GM19239 (cell line): ENCODE measurements at regions not wholly inside any gene's neighbourhood (a gene's known extent, or its start where the extent isn't known, plus 50 kb on each side); places are given as distances from the start of the nearest gene placed in this dataset.

Experiments
- DNase-seq: peaks from one replicate; pipeline ENCODE4 v3.0.0; 2011; ENCODE audit warnings: low spot score; ENCODE audit not compliant: insufficient read length
- FAIRE-seq: peaks from 2 replicates; lab custom pipeline; 2011; peaks lifted over from hg19 to GRCh38; lab: Jason Lieb, UNC

- DNase-seq (no peak), FAIRE-seq (no peak)
Measured at GRCh38 chr11:26062660-26063059, 269.3 kb upstream of the ANO3 start.

GRCh38 chr11:26063915-26064314, 268.0 kb upstream of the ANO3 start:
- FAIRE-seq, result no peak
- no peak for DNase-seq

DNA sequence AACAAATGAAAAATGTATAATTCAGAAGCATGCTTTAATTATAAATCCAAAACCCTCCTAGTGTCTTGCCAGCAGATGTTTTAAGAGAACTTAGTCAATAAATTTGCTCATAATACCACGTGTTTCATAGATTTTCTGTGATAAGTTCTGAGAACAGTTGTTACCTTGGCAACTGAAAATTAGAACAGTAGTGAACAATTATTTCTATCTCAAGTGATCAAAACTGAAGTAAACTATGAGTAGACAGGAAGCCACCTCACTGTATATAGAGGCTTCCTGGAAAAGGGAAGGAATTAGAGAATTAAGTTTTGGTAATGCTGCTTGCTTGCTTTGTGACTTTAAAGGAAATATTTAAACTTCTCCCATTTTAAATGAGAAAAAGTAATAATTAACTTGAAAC, 266.0 kb upstream of the ANO3 start:
- no peak for FAIRE-seq
- no peak for DNase-seq

GRCh38 chr11:26070714-26071380, 261.1 kb upstream of the ANO3 start:
- no peak for FAIRE-seq
- DNase-seq, result no peak

DNA sequence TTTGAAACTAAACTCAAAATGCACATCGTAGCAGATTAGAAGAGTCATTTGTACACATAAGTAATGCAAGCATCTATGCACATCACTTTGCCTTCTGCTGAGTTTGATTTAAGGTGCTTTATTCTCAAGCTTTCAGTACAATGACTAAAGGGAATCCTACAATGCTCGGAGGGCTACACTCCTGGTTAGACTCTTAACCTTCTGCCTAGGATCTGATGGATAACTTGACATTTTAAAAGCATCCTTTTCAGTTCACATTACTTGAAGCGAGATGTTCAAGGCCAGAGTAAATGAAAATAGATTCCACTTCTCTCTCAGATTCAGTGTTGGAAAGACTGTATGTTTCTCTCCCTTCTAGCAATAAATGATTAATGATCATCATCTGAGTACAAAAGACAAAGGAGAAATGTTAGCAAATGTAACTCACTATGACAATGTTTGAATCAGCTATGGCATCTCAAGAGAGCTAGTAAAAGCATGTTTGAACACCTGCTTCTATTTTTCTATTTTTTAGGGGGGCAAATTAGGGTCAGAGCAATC, 259.2 kb upstream of the ANO3 start:
- DNase-seq, result no peak
- FAIRE-seq, result no peak

DNA sequence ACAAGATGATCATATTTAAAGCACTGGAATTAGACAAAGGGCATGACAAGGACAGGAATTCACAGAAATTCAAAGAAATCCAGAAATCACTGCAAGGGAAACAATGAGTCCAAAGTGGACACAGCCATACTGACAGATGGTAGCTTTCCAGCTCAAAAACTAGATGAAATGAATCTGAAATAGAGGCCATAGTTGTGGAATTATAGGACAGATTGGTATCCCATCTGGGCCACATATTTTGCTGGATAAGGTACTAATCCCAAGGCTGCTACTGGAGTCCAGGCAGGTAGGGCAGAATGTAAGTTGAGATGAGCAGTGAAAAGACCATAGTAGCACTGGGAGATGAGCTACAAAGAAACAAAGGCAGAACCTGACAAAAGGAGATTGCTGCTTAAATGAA, 258.3 kb upstream of the ANO3 start:
- no peak for FAIRE-seq
- DNase-seq, result no peak

DNA sequence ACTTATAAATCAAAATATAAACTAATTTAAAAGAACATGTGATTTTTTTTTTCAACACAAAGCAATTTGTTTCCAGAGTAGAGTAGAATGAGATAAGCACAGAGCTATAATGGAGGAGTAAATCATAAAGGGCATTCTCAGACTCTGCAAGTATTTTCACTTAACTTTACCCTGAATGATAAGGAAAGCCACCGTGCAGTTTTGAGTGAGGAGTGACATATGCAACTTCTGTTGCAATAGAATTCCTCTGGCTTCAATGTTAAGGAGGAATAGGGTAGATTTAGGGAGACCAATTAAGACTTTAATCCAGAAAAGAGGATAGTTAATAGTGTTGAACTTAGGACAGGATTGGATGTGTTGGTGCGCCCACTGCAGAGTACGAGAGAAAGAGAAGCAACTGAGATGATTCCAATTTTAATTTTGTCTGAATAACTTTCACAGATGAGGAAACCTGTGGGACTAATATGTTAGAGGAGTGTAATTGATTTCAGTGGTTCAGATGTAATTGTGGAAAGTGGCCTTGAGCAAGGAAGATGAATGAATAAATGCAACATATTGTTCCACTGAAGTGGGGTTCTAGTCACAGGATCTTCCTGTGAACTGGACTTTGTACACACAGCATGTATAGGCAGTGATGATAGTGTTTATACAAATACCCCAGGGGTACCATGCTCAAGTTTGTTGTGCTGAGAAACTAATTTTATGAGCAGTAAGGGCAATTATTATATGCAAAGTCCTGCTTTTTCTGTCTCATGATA, 255.5 kb upstream of the ANO3 start:
- FAIRE-seq, result no peak

DNA sequence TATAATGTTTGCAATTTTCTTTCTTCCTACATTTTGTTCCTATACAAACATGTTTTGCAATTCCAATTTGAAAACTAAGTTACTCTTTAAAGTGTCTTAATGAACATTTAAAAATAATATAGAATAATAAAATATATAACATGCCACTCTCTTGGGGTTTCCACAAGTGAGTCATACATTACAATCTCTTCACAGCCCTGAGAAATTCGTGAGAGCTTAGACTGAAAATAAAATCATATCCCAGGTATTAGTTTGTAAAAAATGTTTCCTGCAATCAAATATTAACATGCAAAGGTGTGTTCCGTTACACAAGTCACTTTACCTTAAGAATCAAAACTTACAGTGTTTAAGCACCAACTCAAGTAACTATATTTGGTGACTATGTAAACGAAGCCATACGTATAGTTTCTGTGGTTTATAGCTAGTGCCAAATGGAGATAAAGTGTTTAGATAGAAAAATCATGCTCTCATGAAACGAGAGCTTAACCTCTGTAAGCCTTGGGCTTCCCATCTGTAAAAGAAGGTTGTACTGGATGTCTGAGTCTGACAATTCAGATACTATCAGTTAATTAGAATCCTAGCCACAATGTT, 253.6 kb upstream of the ANO3 start:
- FAIRE-seq, result peak; percentile 66
- no peak for DNase-seq

More for the DNA sequence above, 255.5 kb upstream of the ANO3 start:
- no peak for DNase-seq

DNA sequence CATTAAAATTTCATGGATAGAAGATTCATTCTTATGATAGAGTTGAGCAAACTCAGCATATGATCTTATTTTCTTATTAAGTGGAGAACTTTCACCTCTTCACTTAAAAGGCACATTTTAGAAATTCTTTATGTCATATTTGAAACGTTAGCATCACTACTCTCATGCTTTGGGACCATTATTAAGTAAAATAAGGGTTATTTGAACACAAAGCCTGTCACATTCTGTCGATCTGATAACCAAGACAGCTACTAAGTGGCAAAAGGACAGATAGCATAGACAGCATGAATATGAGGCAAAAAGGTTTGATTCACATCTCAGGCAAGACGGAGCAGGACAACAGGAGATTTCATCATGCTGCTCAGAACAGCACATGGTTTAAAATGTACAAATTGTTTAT, 247.6 kb upstream of the ANO3 start:
- DNase-seq (no peak), FAIRE-seq (no peak)

DNA sequence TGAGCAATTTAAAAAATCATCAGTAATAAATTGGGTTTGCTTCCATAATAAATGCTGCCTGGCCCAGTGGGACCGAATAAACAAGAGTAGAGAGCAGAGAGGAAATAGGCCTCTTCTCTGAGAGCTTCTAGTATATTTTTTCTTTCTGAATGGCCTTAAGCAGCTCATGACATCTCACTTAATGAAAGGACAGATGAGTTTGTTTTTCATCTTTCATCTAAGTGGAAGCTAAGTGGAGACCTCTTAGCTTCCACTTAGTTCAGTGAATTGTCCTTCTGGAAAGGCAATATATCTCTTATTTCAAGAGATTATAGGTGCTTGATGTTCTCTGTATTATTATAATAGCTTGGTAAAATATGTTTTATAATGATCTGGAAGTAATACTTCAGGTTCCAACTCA, 245.9 kb upstream of the ANO3 start:
- DNase-seq, result no peak
- FAIRE-seq, result no peak

- FAIRE-seq, result peak; percentile 85
- no peak for DNase-seq
Measured at GRCh38 chr11:26087120-26087935, 244.6 kb upstream of the ANO3 start.

DNA sequence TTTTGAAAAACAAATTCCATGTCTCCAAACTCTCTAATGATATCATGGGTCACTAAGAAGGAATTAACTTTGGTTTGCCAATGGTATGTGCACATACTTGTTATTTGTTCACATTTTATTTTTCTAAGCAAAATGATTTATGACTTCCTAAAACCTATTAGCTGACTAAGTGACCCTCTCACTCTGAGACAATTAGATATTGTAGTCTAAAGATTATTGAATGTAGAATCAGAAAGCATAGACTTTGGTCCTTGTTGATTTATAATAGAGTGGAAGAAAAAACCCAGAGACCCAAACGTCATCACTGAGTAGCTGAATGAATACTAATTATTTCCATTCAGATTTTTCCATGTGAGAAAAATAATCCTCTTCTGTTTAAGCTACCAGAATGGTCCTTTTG, 243.5 kb upstream of the ANO3 start:
- no peak for FAIRE-seq
- no peak for DNase-seq

DNA sequence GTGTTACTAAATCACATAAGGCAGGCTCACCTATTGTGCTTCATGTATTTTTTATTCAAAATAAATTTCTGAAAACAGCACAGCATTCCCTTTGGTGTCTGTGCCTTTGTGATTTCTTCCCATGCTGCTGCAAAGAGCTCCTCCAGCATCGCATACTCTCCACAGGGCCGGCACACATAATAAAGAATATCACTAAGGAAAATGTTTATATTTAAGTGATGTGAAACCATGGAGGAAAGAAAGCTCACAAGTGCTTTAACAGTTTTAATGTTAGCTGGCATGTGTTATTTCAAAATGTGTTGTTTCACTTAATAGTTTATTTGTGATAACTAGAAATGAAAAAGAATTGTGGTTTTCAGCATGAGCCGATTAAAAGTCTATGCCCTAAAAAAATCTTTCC, 241.3 kb upstream of the ANO3 start:
- peak; percentile 69 for FAIRE-seq
- DNase-seq, result no peak

DNA sequence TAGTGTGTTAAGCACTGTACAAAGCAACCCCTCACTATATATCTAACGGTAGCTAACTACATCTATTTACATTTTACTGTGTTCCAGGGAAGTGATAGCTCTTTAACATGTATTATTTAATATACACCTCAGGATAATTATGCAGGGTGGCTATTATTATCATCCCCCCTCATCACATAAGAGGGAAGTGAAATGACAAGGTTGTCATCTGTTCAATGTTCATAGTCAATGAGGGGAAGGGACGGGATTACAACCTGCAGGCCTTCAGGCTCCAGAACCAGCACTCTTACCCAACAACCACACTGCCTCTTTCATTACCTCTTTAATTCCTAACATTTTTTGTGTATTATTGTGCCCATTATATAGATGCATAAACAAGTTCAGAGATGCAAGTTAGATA, 238.7 kb upstream of the ANO3 start:
- FAIRE-seq (no peak), DNase-seq (no peak)

GRCh38 chr11:26095340-26095739, 236.6 kb upstream of the ANO3 start:
- FAIRE-seq (no peak), DNase-seq (no peak)

- FAIRE-seq, result no peak
- no peak for DNase-seq
Measured at GRCh38 chr11:26096451-26096850, 235.5 kb upstream of the ANO3 start.

DNA sequence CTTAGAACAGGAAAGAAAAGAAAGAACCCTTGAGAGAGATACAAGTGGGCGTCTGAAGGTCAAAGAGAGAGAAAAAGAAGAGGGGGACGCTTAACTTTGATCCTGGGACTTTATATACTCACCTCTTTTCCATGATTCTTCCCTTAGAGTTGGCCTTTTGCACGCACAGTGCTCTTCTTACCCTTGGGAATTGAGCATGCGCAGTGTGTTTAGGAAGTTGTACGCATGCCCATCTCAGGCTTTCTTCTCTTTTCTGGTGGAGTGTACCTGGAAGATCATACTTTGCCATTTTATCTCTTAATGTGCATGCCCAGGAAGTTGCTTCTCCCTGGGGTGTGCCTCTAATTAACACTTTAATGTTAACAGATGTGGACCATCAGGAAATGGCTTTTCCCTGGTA, 229.6 kb upstream of the ANO3 start:
- FAIRE-seq, result no peak
- DNase-seq, result no peak

DNA sequence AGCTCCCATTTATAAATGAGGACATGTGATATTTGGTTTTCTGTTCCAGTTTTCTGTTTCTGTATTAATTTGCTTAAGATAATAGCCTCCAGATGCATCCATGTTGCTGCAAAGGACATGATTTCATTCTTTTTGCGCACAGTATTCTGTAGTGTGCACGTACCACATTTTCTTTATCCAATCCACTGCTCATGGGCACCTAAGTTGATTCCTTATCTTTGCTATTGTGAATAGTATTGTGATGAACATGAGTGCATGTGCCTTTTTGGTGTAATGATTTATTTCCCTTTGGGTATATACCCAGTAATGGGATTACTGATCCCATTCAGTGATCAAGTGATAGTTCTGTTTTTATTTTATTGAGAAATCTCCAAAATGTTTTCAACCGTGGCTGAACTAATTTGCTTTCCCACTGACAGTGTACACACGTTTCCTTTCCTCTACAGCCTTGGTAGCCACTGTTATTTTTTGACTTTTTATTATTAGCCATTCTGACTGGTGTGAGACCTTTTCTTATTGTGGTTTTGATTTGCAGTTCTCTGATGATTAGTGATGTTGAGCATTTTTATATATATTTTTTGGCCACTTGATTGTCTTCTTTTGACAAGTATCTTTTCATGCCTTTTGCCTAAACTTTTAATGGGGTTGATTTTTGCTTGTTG, 226.0 kb upstream of the ANO3 start:
- FAIRE-seq (no peak), DNase-seq (no peak)

DNA sequence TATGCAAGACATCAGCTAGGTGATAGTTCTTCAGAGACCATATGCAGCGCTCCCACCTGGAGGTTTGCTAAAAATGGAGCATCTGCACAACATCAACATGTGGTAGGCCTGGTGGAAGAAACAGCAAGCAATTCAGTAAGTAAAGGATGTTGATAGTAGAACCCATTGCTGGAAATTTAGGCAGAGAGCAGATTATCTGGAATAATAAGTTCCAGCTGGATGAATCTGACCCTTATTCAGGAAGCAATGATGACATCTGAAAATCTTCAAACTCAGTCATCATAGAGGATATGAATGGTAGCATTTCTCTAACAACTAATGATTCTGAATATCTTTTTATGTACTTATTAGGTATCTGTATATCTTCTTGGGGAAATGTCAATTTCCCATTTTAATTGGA, 225.2 kb upstream of the ANO3 start:
- no peak for DNase-seq
- no peak for FAIRE-seq
